HG03280 (cell line): ENCODE measurements at regions not wholly inside any gene's neighbourhood (a gene's known extent, or its start where the extent isn't known, plus 50 kb on each side); places are given as distances from the start of the nearest gene placed in this dataset.

ENCODE experiments used
- ATAC-seq: cut with Tn5 transposase; IDR thresholded peaks from one replicate; pipeline ENCODE4 v1.9.1; 2021; ENCODE audit warnings: mild to moderate bottlenecking, moderate library complexity; ENCODE audit not compliant: unreplicated experiment

- no peak for ATAC-seq
These were observed 749.1 kb upstream of the POT1 start for GRCh38 chr7:125678771-125679170.

DNA sequence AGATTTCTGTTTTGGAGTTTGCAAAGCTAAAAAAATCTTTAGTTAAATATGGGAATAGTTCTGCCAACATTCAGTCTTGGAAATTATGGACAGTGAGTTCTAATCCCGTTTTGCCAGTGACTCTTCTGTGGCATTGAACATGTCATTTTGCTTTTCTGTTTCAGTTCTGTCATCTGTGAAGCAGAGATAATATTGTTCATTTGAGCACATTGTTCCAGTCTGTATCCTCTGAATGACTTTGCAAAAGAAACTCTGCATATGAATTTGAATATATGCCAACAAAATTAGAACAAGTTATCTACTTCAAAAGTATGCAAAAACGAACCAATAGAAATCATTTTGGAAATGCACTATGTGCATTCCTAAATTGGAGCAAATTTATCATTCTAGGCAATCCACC, 746.0 kb upstream of the POT1 start:
- no peak for ATAC-seq

GRCh38 chr7:125675169-125675568, 745.5 kb upstream of the POT1 start:
- no peak for ATAC-seq

DNA sequence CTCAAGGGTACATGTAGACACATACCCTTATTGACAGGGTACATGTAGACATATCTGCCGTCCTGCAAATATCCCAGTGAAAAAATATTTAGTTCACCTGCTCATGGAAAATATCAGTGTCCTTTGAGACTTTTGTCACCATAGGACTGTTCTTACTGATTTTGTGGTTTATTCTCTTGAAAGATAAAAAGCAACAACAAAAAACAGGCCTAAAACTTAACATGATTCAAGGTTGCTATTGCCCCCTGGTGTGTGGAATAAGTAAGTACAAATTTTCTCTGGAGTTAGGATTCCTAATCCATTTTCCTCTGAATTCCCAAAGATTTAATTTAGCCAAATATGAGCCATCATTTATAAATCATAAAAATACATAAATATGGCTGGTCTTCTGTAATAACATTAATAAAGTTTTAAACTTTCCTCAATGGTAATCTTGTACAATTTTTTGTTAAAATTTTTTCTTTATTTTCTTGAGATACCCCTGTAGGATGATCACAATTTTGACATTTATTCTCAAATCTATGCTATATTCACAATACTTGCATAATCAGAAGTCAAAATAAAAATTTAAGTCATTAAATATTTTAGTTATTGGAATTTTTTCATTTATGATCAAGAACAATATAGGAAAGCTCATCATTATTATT, 741.4 kb upstream of the POT1 start:
- no peak for ATAC-seq

DNA sequence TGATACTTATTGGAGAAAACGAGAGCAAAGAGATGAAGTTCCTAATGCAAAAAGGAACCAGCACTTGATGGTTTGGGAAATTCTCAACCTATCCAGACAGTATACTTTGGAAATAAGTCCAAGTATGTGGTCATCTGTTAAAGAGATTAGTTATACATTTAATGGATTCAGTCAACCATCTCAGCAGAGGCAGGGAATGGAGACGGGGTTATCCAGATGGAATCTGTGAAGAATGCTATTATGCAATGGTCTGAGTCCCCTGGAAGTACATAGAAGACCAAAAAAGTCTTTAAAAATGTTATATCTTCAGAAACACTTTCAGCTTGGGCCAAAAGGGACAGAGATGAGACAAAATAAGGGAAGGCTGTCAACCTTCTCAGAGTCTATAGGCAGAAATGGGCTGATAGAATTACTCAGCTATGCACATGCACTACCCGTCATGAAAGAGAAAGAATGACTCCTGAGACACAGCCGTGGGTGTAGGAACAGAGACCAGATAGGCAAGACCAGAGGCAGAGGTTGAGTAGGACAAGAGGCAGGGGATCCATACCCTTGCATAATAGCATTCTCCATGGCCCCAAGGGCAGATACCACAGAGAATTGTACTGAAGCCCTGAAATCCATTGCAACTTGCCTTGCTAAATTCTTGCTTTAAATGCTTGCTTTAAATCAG, 738.8 kb upstream of the POT1 start:
- ATAC-seq, result no peak

DNA sequence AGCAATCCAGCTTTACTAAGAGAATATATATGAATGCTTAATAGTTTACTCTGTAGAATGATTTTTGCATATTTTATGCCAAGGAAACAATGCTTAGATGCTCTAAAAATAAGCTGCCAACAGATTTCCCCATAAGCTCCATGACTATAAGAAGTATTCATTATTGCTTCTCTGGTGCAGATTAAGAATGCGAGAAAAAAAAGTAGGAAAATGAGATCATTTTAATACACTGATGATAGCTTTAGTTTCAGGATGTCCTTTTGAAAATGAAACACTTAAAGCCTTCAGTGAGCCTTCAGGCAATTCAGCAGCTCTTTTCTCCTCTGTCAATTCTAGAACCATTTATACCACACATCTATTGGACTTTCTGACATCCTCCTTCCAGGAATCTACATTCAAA, 735.0 kb upstream of the POT1 start:
- ATAC-seq, result no peak

DNA sequence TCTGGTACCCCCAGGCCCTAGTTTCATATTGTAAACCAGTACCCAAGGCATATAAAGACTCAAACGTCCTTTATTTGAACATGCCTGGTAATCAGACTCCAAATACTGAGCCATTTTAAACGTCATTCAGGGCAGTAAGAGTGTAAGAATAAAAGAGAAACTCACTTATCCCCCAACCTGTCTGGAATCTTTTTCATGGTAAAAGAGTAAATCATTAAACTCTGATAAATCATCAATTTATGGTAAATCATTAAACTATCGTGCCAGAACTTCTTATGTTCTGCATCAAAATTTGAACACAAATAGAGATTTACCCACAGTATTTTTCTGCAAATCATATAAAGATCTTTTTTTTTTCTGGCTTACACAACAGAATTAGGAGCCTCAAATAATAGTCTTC, 734.3 kb upstream of the POT1 start:
- no peak for ATAC-seq

GRCh38 chr7:125661677-125662076, 732.1 kb upstream of the POT1 start:
- ATAC-seq, result no peak

GRCh38 chr7:125661006-125661405, 731.4 kb upstream of the POT1 start:
- ATAC-seq, result no peak

DNA sequence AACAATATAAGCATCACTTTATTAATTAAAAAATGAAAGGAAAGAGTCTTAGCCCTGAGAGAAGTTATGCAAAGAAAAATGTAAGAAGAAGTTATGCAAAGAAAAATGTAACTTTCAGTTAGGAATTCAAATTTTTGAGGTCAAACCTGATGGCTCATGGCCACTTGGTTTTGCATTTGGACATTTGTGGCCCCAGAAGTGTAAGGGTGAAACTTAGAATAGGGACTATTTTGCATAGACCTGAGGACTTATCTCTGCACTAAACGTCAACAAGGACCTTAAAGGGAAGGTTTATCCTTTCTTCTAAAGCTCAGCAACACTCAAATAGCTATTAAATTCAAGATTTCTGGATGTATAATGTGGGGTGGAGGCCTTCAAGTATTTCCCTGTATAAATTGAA, 724.5 kb upstream of the POT1 start:
- no peak for ATAC-seq

DNA sequence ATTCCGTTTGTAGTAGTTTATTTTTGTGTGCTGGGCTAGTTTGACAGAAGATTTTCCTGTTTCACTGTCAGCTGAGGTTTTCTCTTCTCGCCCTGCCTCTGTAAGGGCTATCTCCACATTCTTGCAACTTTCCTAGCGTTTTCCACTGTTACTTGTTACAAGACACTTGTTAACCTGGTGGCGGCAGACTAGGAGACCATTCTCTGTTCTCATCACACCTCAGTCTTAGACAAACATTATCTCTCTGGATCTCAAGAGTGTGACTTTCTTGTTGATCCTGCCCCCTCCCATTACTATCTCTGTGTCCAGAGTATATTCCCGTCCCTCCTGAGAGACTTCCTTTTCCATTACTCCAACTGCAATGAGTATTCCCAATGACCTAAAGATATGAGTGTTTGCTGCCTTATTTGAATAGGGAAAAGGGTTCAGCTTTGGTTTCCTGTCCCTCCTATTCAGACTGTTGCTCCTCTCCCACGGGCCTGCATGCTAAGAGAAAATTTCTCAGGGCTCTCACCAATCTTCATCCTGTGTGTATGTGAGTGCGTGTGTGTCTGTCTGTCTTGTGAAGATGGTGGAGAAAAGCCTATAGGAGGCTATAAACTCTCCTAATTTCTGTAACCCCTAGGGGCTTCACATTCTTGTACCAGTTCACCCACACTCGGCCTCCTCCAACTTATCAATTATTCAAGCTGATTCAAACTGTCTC, 722.4 kb upstream of the POT1 start:
- ATAC-seq, result no peak

DNA sequence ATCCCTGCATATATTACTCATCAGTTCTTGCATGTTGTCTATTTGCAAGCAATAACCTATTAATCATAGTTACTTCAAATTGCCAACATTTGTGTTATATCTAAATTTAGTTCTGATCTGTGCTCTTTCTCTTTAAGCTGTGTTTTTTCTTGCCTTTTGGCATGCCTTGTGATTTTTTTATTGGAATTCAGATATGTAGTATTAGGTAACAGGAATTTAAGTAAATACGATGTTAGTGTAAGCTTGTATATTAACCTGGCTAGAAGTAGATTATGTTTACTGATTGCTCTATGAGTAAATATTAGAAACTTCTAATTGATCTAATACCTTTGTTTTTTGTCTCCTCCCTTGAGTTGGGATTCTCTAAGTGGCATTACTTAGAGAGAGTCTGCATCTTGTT, 718.9 kb upstream of the POT1 start:
- ATAC-seq, result no peak

- ATAC-seq, result no peak
These were observed 716.1 kb upstream of the POT1 start for GRCh38 chr7:125645770-125646169.

- no peak for ATAC-seq
These were observed 714.5 kb upstream of the POT1 start for GRCh38 chr7:125644109-125644508.

DNA sequence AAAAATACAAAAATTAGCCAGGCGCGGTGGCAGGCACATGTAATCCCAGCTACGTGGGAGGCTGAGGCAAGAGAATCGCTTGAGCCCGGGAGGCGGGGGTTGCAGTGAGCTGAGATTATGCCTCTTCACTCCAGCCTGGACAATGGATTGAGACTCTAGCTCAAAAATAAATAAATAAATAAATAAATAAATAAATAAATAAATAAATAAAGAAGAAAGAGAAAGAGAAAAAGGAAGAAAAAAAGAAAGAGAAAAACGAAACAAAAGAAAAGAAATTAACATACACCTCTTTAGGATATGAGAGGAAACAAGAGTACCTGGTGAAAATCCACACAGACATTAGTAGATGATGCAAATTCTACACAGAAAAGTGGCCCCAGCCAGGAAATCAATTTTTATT, 713.7 kb upstream of the POT1 start:
- no peak for ATAC-seq

DNA sequence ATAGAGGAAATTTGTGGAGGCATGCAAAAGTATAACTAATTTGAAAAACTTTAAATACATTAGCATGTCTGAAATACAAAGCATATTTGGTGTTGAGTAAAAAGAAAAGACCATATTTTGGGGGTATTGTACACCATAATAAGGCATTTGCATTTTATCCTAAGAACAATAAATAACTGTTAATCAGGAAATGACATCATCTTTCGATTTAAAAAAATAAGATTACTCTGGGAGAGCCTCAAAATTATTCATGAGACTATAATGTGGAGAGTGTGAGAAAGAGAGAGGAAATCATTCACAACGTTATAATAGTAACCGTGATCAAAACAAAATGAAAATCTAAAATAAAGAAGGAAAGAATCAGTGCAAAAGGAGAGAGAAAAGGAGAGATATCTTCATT, 712.3 kb upstream of the POT1 start:
- no peak for ATAC-seq

DNA sequence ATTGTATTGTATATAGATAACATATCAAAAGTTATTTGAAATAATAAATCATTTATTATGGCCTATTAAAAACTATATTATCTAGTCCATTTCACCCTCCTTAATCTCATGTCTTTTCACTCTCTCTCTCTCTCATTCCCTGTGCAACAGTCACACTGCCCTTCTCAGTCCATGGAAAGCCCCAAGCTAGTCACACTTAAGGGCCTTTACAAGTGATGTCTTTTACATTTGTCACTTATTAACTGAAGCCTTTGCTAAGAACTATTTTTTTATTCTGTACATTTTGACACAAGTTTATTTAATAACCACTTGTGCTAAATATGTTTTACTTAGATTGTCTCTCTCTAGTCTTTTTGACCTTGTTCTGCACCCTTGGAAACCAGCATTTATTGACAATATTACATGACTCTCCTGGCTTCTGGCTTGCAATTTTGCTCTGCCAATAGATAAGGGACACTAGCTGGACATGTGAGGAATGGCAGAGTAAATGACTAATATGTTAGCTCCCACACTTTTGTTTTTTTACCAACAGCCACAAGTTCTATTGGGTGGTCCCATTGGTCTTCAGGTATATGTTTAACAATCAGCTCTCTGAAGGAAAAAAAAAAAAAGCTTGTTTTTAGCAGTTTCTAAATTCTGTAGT, 706.8 kb upstream of the POT1 start:
- no peak for ATAC-seq

DNA sequence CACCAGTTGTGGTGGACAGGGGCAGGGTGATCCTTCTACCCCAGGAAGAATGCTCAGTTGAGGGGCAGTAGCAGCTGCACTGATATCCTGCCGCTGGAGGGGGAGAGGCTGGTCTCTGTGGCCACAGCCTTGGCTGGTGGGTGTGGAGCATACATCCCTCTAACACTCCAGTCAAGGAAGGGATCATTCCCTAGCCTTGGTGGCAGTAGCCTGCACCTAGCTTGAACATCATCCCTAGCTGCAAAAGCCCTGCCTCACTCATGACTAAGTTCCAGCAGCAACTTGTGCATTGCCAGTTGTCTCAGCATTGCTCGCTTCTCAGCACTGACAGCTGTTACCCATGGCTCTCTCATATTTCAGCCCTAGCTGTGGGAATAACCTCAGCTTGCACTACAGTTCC, 688.9 kb upstream of the POT1 start:
- no peak for ATAC-seq

GRCh38 chr7:125611582-125611981, 682.0 kb upstream of the POT1 start:
- no peak for ATAC-seq

DNA sequence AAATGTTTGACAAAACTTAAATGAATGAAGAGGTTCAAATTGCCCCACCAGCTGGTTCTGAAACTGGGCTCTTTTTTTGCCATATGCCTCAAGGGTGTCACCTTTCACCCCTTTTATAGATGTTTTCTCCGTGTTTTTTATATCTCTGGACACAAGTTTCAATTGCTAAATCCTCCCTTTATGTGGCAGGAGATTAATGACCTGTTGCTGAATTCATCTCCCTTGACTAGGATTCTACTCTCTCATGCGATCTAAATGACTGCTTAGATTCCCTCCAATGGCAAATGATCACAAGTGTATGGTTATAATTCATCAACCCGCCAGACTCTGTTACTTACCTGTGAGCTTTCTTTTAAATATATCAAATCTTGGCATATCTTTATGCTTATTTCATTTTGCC, 677.0 kb upstream of the POT1 start:
- ATAC-seq, result no peak

DNA sequence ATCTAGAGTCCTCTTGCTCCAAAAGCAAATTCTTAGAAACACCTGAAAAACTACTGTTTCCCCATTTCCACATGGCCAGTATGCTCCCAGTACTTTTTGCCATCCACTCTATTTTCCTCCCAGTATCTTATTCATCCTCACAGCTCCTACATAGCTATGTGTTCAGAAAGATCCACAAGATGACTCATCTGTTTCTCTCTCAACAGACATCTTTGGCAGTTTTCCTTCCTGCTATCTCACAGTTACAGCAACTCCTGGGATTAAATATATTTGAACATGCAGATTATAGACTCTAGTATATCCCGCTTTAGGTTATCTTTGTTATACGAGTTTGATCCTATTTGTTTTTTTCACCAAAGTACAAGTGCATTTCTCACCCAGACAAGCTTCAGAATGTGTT, 675.6 kb upstream of the POT1 start:
- no peak for ATAC-seq

DNA sequence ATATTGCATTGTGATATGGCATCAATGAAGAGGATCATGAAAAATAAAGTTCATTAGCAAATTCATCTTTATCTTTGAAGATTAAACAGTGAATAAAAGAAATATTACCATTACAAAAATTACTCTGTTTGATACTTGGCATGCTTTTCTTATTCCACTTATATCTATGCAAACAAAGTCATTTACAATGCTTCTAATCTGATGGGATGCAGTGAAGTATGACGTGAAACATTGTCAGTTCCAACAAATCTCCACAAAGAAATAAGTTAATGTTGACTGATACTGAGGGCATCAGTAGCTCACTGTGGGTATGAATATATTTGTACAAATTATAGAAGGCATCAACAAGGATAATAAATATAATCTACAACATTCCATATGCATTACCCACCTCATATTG, 672.8 kb upstream of the POT1 start:
- ATAC-seq, result no peak
